HuH-7.5 (cell line): ENCODE measurements at regions not wholly inside any gene's neighbourhood (a gene's known extent, or its start where the extent isn't known, plus 50 kb on each side); places are given as distances from the start of the nearest gene placed in this dataset.

Experiments used
- DNase-seq: peaks from one replicate; pipeline ENCODE4 v3.0.0; 2011; ENCODE audit warnings: low spot score

- no peak for DNase-seq
These were observed 189.9 kb downstream of the CENPW start for GRCh38 chr6:126529637-126530362.

DNA sequence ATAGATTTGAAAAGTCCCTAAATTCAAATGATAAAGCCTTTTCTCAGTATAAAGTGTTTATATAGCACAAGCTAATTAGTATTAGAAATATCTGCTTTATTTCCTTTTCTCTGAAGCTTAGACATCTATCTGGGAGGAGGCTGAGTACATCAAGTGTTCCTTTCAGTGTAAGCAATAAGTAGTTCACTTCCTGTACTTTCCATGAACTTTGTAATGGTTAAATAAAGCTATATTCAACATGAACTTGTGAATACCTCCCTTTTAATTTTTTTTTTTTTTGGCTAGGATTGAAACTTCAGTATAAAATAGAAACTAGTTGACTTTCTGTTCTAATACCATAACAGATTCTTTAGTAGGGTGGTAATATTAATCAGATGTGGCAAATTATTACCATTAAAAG lies 190.9 kb downstream of the CENPW start:
- DNase-seq: no peak

DNA sequence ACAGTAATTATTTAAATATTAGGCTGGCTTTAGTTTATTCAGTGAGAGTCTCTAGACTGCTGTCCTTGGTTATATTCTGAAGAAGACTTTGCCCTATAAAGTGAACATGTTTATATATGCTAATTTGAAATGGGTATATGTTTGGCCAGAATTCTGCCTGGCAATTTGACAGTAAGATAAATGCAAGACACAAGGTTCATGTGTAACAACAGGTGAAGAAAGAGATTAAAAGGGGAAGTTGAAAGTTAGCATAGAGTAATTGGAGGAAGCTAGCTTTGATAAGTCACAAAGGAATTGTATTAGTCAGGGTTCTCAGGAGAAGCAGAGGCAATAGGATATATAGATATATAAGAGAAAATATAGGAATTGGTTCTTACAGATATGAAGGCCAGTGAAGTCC lies 191.4 kb downstream of the CENPW start:
- no peak for DNase-seq

DNA sequence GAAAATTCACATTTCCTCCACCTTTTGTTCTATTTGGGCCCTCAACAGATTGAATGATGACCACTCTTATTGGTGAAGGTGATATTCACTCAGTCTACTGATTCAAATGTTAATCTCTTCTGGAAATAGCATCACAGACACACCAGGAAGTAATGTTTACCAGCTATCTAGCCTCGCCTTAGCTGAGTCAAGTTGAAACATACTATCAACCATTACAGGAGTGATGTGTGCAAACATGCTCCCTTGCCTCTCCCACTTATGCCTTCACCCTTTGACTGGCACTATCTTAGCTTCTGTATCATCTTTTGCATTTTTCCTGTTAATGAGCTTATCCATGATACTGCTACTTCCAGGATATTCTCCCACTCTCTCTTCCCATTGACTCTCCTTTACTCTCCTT lies 191.9 kb downstream of the CENPW start:
- no peak for DNase-seq

GRCh38 chr6:126534401-126534800 lies 194.5 kb downstream of the CENPW start:
- no peak for DNase-seq

- no peak for DNase-seq
These were observed 195.2 kb downstream of the CENPW start for GRCh38 chr6:126535138-126535537.

DNA sequence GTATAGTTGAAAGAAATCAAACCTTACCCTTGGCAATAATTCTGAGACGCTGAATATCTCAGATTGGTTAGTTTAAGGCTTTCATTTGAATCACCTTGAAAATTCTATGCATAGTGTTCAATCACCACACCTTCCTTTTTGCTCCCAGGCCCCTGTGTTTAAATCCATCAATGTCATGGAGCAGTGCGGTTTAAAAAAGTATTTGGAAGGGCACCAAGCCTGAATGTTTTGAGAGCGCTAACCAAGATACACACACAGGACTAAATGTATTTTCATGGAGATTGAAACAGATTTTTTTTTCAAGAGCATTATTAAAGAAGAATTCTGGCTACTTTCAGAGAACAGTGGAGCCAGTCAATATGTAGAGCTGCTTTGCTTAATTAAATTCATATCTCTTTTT lies 195.7 kb downstream of the CENPW start:
- no peak for DNase-seq

DNA sequence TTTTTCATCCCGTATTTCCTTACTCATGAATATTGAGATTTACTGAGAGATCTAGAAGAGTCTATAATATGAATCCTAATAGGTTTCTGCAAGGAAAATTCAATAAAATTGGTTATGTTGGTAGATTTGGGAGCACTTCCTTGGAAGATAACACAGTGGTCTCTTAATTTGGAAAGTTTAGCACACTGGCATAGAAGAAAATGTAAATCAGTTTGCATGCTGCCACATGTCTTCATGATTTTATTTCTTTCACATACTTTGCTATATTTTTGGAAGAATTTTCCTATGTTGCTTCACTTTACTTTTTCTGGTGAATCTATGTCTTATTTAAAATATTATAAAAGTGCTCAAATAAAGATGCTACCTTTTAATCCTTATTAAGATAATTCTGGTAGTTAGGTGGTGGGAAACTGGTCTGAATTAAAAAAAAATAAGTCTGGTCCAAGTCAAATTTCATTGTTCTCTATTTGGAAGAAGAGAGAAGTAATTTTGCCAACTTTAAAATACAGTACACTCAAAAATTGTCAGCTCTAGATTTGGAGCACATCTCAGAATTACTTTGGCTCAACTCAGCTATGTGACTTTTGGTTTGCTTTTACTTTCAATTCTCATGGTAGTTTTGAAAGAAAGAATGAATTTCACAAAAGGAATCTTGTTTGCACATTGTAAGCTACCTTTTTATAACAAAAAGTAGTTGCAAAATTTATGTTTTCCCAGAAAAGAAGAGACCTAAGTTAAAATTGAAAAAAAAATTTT lies 197.3 kb downstream of the CENPW start:
- DNase-seq: no peak

- no peak for DNase-seq
These were observed 199.1 kb downstream of the CENPW start for GRCh38 chr6:126539022-126539421.

DNA sequence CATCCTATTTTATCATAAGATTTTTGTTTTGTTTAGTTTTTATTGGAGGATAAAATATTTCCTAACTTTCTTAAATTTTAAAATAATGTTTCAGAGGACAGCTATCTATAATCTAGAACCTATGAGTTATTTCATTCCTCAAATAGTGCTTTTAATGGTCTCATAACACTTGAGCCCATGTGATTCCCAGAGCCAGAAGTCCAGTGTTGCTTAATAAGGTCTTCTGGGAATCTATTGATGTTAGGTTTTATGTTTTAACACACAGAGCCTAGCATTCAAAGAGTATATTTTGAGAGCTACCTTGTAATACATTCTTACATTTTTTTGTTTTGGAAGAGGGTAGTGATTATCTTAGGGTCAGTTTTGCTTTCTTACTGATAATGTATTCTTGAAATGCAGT lies 200.2 kb downstream of the CENPW start:
- no peak for DNase-seq

GRCh38 chr6:126541806-126542491 lies 202.0 kb downstream of the CENPW start:
- DNase-seq: no peak

DNA sequence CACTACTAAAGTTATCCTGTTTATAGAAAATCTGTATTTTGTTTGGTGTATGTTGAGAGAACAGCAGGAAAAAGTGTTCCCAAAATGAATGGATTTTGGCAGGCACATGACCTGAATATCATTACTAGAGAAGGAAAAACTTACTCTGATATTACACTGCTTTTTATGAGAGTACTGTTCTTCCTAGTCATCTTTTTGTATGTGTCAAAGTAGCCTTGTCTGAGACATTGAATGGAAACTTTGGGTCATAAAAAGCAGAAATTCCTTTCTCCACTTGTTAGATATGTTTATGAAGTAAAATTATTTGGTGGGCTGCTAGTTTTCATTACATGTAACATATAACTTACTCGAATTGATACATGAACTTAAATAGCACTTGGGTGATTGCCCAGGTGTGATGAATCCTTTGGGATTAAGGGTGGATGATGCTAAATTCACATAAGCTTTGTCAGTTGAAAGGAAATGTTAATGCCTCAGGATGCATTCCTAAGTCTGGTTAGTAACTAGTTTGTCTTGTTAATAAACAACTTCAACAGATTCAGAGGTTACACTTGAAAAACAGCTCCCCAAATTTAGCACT lies 206.7 kb downstream of the CENPW start:
- DNase-seq: no peak

GRCh38 chr6:126548300-126548699 lies 208.4 kb downstream of the CENPW start:
- DNase-seq: no peak

DNA sequence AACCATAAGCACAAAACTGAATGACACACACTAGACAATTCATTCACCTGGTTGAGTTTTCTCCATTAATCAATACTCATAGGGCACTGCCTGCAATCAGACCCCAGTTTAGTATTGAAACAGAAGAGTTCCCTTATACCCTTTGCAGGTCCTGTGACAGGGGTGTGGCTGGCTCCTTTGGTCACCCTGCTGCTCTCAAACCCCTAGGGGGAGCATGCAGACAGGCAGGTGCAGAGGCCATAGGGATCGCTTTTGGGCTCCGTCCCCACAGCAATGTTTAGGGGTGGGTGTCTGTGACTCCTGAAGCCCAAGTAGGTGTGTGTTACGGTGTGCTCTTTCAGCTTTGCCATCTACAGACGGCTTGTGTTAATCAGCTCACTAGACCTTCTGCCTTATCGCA lies 210.4 kb downstream of the CENPW start:
- no peak for DNase-seq

- DNase-seq: no peak
These were observed 211.9 kb downstream of the CENPW start for GRCh38 chr6:126551832-126552231.

- no peak for DNase-seq
These were observed 213.9 kb downstream of the CENPW start for GRCh38 chr6:126553854-126554253.

- no peak for DNase-seq
These were observed 230.6 kb downstream of the CENPW start for GRCh38 chr6:126570507-126570906.

DNA sequence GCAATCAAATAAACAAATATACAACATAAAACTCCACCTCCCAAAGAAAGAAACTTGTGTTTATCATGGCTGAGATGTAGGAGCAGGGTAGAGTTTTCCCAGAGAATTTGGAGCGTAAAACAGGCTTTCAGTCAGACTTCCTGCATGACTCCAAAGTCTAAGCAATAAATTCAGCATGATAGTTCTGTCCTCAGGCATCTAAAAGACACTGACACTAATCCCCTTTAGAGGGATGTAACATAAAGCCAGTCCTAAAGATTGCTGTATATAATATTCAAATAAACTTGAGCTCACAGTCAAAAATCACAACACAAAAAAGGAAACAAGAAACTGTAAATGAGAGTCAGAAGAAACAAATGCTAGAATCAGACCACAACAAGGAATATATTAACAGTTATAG lies 234.4 kb downstream of the CENPW start:
- DNase-seq: no peak

DNA sequence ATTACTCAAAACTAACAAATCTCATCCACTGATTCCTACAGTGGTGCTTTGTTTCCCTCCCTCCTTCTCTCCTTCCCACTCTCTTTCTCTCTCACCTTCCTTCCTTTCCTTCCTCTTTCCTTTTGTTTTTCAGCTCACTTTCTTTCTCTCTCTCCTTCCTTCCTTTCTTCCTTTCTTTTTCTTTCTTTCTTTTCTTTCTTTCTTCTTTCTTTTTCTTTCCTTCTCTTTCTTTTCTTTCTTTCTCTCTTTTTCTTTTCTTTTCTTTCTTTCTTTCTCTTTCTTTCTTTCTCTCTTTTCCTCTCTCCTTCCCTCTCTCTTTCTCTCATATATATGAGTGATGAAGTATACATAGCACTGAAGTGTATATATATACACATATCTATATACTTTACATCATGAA lies 241.4 kb downstream of the CENPW start:
- no peak for DNase-seq

DNA sequence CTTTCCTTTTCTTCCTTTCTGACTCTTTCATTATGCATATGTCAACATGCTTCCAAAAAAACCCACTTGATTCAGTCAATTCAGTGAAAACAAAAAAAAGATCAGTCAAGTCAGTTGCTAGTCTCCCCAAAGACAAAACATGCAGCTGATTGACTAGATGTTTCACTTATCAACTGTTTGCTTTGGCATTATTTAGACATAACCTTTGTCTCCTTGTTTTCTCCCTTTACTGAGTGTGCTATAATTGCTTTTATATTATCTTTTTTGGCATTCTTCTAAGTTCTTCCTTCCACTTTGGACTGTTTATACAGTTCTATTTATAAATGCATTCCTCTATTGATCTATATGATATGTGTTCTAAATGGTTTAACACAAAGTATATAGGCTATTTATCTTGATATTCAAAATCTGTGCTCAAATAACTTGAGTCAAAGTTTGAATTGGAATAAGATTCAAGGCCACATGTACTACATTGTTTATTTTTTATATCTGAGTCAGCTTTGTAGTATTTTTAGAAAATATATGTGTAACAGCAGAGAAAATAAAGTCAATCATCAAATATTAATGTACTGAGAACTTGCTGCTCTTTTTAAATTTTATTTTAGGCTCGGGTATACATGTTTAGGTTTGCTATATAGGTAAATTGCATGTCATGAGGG lies 260.5 kb downstream of the CENPW start:
- no peak for DNase-seq

GRCh38 chr6:126603410-126603809 lies 263.5 kb downstream of the CENPW start:
- DNase-seq: no peak

DNA sequence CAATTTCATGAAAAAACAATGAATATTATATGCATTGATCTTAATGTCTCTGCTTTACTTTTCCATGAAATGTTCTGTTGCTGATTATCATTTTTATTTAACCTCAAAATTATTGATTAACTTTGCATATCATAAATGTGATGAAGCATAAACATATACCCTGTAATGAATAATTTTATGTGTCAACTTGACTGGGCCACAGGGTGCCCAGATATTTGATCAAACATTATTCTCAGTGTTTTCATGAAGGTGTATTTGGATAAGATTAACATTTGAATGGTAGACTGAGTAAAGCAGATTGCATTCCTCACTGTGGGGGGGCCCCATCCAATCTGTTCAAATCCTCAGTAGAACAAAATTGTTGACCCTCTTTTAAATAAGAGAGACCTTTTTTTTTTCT lies 265.2 kb downstream of the CENPW start:
- no peak for DNase-seq
